PC-9 (cell line): ENCODE measurements at regions not wholly inside any gene's neighbourhood (a gene's known extent, or its start where the extent isn't known, plus 50 kb on each side); places are given as distances from the start of the nearest gene placed in this dataset.

Source experiments
- CTCF ChIP-seq: fragments of 200-600 bp; sonication (generic); conservative IDR thresholded peaks from 2 replicates; pipeline ENCODE4 v1.6.1; 2017; ENCODE audit warnings: mixed run types, antibody characterized with exemption, mild to moderate bottlenecking, moderate library complexity
- EZH2 ChIP-seq: fragments of 200-600 bp; sonication (generic); IDR thresholded peaks from 2 replicates; pipeline ENCODE4 v1.8.0; 2017; ENCODE audit warnings: antibody characterized with exemption, low read depth

- TF ChIP-seq EZH2 (no peak), CTCF (no peak)
Observed at GRCh38 chr13:106314417-106314816, 221.0 kb downstream of the EFNB2 start.
